H1 (cell line): ENCODE measurements at regions not wholly inside any gene's neighbourhood (a gene's known extent, or its start where the extent isn't known, plus 50 kb on each side); places are given as distances from the start of the nearest gene placed in this dataset.

ENCODE experiments used
- CTCF ChIA-PET: fragments of 300-600 bp; sonication (Branson Sonifier 250); formaldehyde crosslinking; loops from one replicate; lab custom pipeline; 2021; ENCODE audit not compliant: partially characterized antibody; lab: Charles Lee
- POLR2A ChIA-PET: fragments of 300-600 bp; sonication (Branson Sonifier 250); formaldehyde crosslinking; loops from one replicate; lab custom pipeline; 2021; ENCODE audit warnings: inconsistent platforms; ENCODE audit not compliant: partially characterized antibody; lab: Charles Lee
- DNase-seq, 2 experiments: peaks; one replicate each; pipeline versions ENCODE4 v3.0.0 to v3.0.0-alpha.2; 2010 to 2022; ENCODE audit warnings: low spot score in 2 of 2, low read depth in 1 of 2, mixed read lengths in 1 of 2
- FAIRE-seq: peaks from 2 replicates; lab custom pipeline; 2011; peaks lifted over from hg19 to GRCh38; lab: Jason Lieb, UNC
- H2AFZ ChIP-seq: 2 replicates; pipeline ENCODE4 v1.8.1; 2012; ENCODE audit warnings: low read length, inconsistent platforms
- H2AK5ac ChIP-seq: 2 replicates; pipeline ENCODE4 v1.6.1; 2013; ENCODE audit warnings: low read depth, low read length
- H2BK120ac ChIP-seq: replicated peaks from 2 replicates; pipeline ENCODE3; 2013; ENCODE audit warnings: low read depth, low read length, inconsistent platforms
- H2BK12ac ChIP-seq: 2 replicates; pipeline ENCODE4 v1.6.1; 2013; ENCODE audit warnings: low read depth, low read length
- H2BK15ac ChIP-seq: 2 replicates; pipeline ENCODE4 v1.6.1; 2013; ENCODE audit warnings: low read length
- H2BK20ac ChIP-seq: 2 replicates; pipeline ENCODE4 v1.6.1; 2013; ENCODE audit warnings: low read length
- H2BK5ac ChIP-seq: 2 replicates; pipeline ENCODE4 v1.6.1; 2013; ENCODE audit warnings: low read depth, low read length
- H3K14ac ChIP-seq: 2 replicates; pipeline ENCODE4 v1.6.1; 2013; ENCODE audit warnings: inconsistent platforms; ENCODE audit not compliant: insufficient read length
- H3K18ac ChIP-seq: 2 replicates; pipeline ENCODE4 v1.6.1; 2013; ENCODE audit warnings: low read length; ENCODE audit errors: extremely low read depth
- H3K23ac ChIP-seq: 2 replicates; pipeline ENCODE4 v1.6.1; 2013; ENCODE audit warnings: inconsistent platforms; ENCODE audit not compliant: insufficient read length
- H3K23me2 ChIP-seq: 2 replicates; pipeline ENCODE4 v1.6.1; 2013; ENCODE audit warnings: low read depth, low read length
- H3K27ac ChIP-seq: 2 replicates; pipeline ENCODE4 v1.6.1; 2011; ENCODE audit warnings: low read depth, low read length, inconsistent platforms
- H3K27me3 ChIP-seq, 4 experiments: replicated peaks in 1 of 4; 1 replicate in 1 of 4; 2 replicates in 3 of 4; pipeline versions ENCODE4 v1.6.1 to v1.8.1; 2011 to 2013; ENCODE audit warnings: low read length in 3 of 4, mild to moderate bottlenecking in 3 of 4, inconsistent platforms in 2 of 4, mixed read lengths in 2 of 4, moderate library complexity in 1 of 4; ENCODE audit not compliant: control insufficient read depth in 3 of 4, insufficient read depth in 3 of 4; ENCODE audit errors: extremely low read depth in 1 of 4
- H3K36me3 ChIP-seq, 4 experiments: 2 replicates each; pipeline versions ENCODE4 v1.6.1 to v1.8.1; 2011 to 2013; ENCODE audit warnings: mild to moderate bottlenecking in 4 of 4, low read length in 3 of 4, moderate library complexity in 2 of 4, control low read depth in 1 of 4, inconsistent platforms in 1 of 4; ENCODE audit not compliant: insufficient read depth in 4 of 4, control insufficient read depth in 2 of 4
- H3K4ac ChIP-seq: replicated peaks from 2 replicates; pipeline ENCODE3; 2013; ENCODE audit warnings: low read length, low read depth, mixed read lengths, inconsistent platforms; ENCODE audit not compliant: insufficient read length
- H3K4me1 ChIP-seq, 4 experiments: replicated peaks in 1 of 4; 1 replicate in 1 of 4; 2 replicates in 3 of 4; pipeline versions ENCODE4 v1.6.1 to v1.8.1; 2011 to 2013; ENCODE audit warnings: low read length in 3 of 4, inconsistent platforms in 2 of 4, mixed read lengths in 1 of 4; ENCODE audit not compliant: insufficient read depth in 4 of 4, control insufficient read depth in 3 of 4
- H3K4me2 ChIP-seq, 2 experiments: 2 replicates each; pipeline versions ENCODE4 v1.6.1 to v1.8.1; 2011 to 2013; ENCODE audit warnings: low read depth in 2 of 2, low read length in 2 of 2, control low read depth in 1 of 2, inconsistent platforms in 1 of 2, mild to moderate bottlenecking in 1 of 2; ENCODE audit not compliant: insufficient read depth in 1 of 2
- H3K4me3 ChIP-seq, 4 experiments: fragments of 200-600, 300-600 bp in 1 of 4; sonication (generic), shearing (Covaris generic), sonication (Bioruptor Twin) in 1 of 4; 2 replicates each; pipeline versions ENCODE4 v1.5.1 to v1.8.1; 2011 to 2016; ENCODE audit warnings: low read length in 4 of 4, low read depth in 3 of 4, control low read depth in 2 of 4, inconsistent platforms in 2 of 4, mild to moderate bottlenecking in 2 of 4, mixed read lengths in 1 of 4, moderate library complexity in 1 of 4; ENCODE audit not compliant: insufficient read depth in 2 of 4; ENCODE audit errors: extremely low read depth in 1 of 4
- H3K56ac ChIP-seq: replicated peaks from 2 replicates; pipeline ENCODE3; 2013; ENCODE audit warnings: low read depth, mild to moderate bottlenecking, mixed read lengths, low read length, inconsistent platforms; ENCODE audit not compliant: insufficient read length
- H3K79me1 ChIP-seq: 2 replicates; pipeline ENCODE4 v1.6.1; 2013; ENCODE audit warnings: low read depth, low read length, control low read depth
- H3K79me2 ChIP-seq, 2 experiments: 2 replicates each; pipeline versions ENCODE4 v1.6.1 to v1.8.1; 2012 to 2013; ENCODE audit warnings: low read length in 2 of 2, mild to moderate bottlenecking in 2 of 2, inconsistent platforms in 1 of 2; ENCODE audit not compliant: insufficient read depth in 2 of 2, control insufficient read depth in 1 of 2
- H3K9ac ChIP-seq, 4 experiments: replicated peaks in 1 of 4; 1 replicate in 1 of 4; 2 replicates in 3 of 4; pipeline versions ENCODE4 v1.6.1 to v1.8.1; 2011 to 2013; ENCODE audit warnings: low read depth in 3 of 4, low read length in 3 of 4, control low read depth in 2 of 4, mild to moderate bottlenecking in 2 of 4, moderate library complexity in 2 of 4, inconsistent platforms in 1 of 4; ENCODE audit errors: extremely low read depth in 1 of 4
- H3K9me3 ChIP-seq, 2 experiments: 2 replicates each; pipeline versions ENCODE4 v1.6.1 to v1.8.1; 2012 to 2013; ENCODE audit warnings: mild to moderate bottlenecking in 2 of 2, moderate library complexity in 2 of 2, control low read depth in 1 of 2, inconsistent platforms in 1 of 2, low read depth in 1 of 2, low read length in 1 of 2, mixed read lengths in 1 of 2; ENCODE audit not compliant: insufficient read depth in 2 of 2
- H4K20me1 ChIP-seq, 2 experiments: replicated peaks in 1 of 2; 2 replicates each; pipeline versions ENCODE3 to v1.8.1; 2011 to 2013; ENCODE audit warnings: inconsistent platforms in 2 of 2, low read length in 2 of 2, mild to moderate bottlenecking in 1 of 2; ENCODE audit not compliant: insufficient read depth in 2 of 2, control insufficient read depth in 1 of 2
- H4K5ac ChIP-seq: 2 replicates; pipeline ENCODE4 v1.6.1; 2013; ENCODE audit warnings: low read length, low read depth, mixed read lengths, inconsistent platforms; ENCODE audit not compliant: insufficient read length
- H4K8ac ChIP-seq: 2 replicates; pipeline ENCODE4 v1.8.0; 2013; ENCODE audit warnings: mild to moderate bottlenecking, moderate library complexity, low read length, inconsistent platforms; ENCODE audit not compliant: insufficient read depth; ENCODE audit errors: extremely low read depth
- H4K91ac ChIP-seq: replicated peaks from 2 replicates; pipeline ENCODE3; 2013; ENCODE audit warnings: low read length, mixed read lengths, inconsistent platforms; ENCODE audit not compliant: insufficient read length
- ASH2L ChIP-seq: fragments of 200-600, 300-600 bp; sonication (generic); IDR thresholded peaks from one replicate; pipeline ENCODE4 v1.7.1; 2017; ENCODE audit warnings: low read length
- BRCA1 ChIP-seq: IDR thresholded peaks from 2 replicates; pipeline ENCODE4 v1.6.1; 2012; ENCODE audit warnings: low read depth, low read length, improper control_type of control experiment
- EZH2 ChIP-seq: fragments of 200-600 bp; sonication (generic); IDR thresholded peaks from 2 replicates; pipeline ENCODE4 v1.7.1; 2012; ENCODE audit warnings: low read depth, mild to moderate bottlenecking, moderate library complexity, low read length, inconsistent platforms; ENCODE audit not compliant: severe bottlenecking
- FOSL1 ChIP-seq: IDR thresholded peaks from 2 replicates; pipeline ENCODE4 v1.6.1; 2011; ENCODE audit warnings: mild to moderate bottlenecking, low read depth, low read length, moderate library complexity; ENCODE audit not compliant: insufficient read depth
- GABPA ChIP-seq: IDR thresholded peaks from 2 replicates; pipeline ENCODE4 v1.6.1; 2011; ENCODE audit warnings: mild to moderate bottlenecking, low read length, moderate library complexity, borderline replicate concordance; ENCODE audit not compliant: insufficient read depth
- GTF2F1 ChIP-seq: IDR thresholded peaks from 2 replicates; pipeline ENCODE4 v1.6.1; 2012; ENCODE audit warnings: low read depth, low read length, improper control_type of control experiment, borderline replicate concordance
- HDAC2 ChIP-seq, 2 experiments: fragments of 300-600 bp in 1 of 2; sonication (generic) in 1 of 2; IDR thresholded peaks; 2 replicates each; pipeline ENCODE4 v1.6.1; 2011 to 2012; ENCODE audit warnings: low read depth in 2 of 2, low read length in 2 of 2, mild to moderate bottlenecking in 2 of 2, moderate library complexity in 2 of 2, borderline replicate concordance in 1 of 2, inconsistent platforms in 1 of 2
- HDAC6 ChIP-seq: IDR thresholded peaks from one replicate; pipeline ENCODE4 v1.7.1; 2012; ENCODE audit warnings: low read depth, mild to moderate bottlenecking, inconsistent platforms, low read length, moderate library complexity
- JUN ChIP-seq: IDR thresholded peaks from 2 replicates; pipeline ENCODE4 v1.6.1; 2011; ENCODE audit warnings: low read depth, mild to moderate bottlenecking, improper control_type of control experiment, low read length
- KDM1A ChIP-seq: fragments of 200-600, 300-600 bp; sonication (generic); IDR thresholded peaks from 2 replicates; pipeline ENCODE4 v1.7.1; 2016; ENCODE audit warnings: mild to moderate bottlenecking, low read length, borderline replicate concordance
- SIN3A ChIP-seq, 2 experiments: IDR thresholded peaks in 1 of 2; conservative IDR thresholded peaks in 1 of 2; 2 replicates each; pipeline ENCODE4 v1.6.1; 2011 to 2012; ENCODE audit warnings: low read length in 2 of 2, improper control_type of control experiment in 1 of 2, low read depth in 1 of 2, mild to moderate bottlenecking in 1 of 2
- SIRT6 ChIP-seq: IDR thresholded peaks from one replicate; pipeline ENCODE4 v1.7.1; 2012; ENCODE audit warnings: low read length, inconsistent platforms
- SP1 ChIP-seq: IDR thresholded peaks from 2 replicates; pipeline ENCODE4 v1.6.1; 2011; ENCODE audit warnings: low read depth, low read length
- SP4 ChIP-seq: IDR thresholded peaks from 2 replicates; pipeline ENCODE4 v1.6.1; 2012; ENCODE audit warnings: low read length, inconsistent platforms
- ZNF274 ChIP-seq: IDR thresholded peaks from 2 replicates; pipeline ENCODE4 v1.7.0; 2012; ENCODE audit warnings: low read length, borderline replicate concordance; ENCODE audit errors: extremely low read depth
- WGBS, 2 experiments: shearing (Covaris generic) in 1 of 2; methylation state at CpG; one replicate each; pipeline versions ENCODE4 v1.1.6 to v1.1.7; 2013 to 2015; ENCODE audit warnings: low lambda C conversion rate in 2 of 2, mixed read lengths in 2 of 2, inconsistent platforms in 1 of 2, low coverage in 1 of 2, missing lambda C conversion rate in 1 of 2; ENCODE audit not compliant: insufficient replicate concordance in 2 of 2, insufficient coverage in 1 of 2, insufficient read length in 1 of 2; ENCODE audit errors: extremely low coverage in 1 of 2, missing lambda C conversion rate in 1 of 2; 5-methylcytosine and 5-hydroxymethylcytosine counted together

DNA sequence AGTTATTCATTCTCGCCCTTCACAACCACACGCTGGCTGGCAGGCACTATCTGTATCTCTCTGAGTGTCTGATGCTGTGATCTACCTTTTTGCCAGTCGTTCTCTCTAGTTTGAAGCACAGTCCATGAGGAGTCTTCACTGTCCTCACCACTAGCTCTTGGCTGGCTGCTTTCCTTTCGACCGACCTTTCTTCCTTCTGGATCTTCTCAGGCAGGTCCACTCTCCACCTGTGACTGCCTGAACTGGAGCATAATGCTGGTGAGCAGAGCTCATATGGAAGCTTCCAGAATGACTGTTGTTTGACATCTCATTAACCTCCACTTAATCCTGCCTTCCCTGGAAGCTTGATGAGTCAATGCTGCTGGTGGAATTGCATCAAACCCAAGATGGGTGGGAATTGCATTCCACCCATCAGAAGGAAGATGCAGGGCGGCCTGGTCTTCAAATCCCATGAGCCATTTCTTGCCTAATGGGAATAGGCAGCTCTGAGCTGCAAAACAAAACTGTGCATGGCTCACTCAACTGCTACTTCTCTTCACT, 283.5 kb upstream of the HDAC4 start:
- Histone ChIP-seq H3K14ac (no peak overlapping the region), H4K5ac (no peak overlapping the region), H3K9ac (no peak overlapping the region), H3K4me2 (no peak overlapping the region), H2BK5ac (no peak overlapping the region), H3K27ac (no peak overlapping the region), H2AFZ (no peak overlapping the region), H3K9me3 (no peaks in the 10 kb centered on the region), H3K4me1 (no peaks in the 10 kb centered on the region; a peak in 1 of 7 replicates), H2BK15ac (no peak overlapping the region), H3K36me3 (no peaks in the 10 kb centered on the region), H4K20me1 (no peaks in the 10 kb centered on the region), H3K18ac (no peak overlapping the region), H3K79me2 (no peaks in the 10 kb centered on the region), H3K79me1 (no peaks in the 10 kb centered on the region), H2BK12ac (no peak overlapping the region), H2BK20ac (no peak overlapping the region), H4K91ac (no peak overlapping the region), H2BK120ac (no peak overlapping the region), H3K27me3 (no peaks in the 10 kb centered on the region; a peak in 1 of 7 replicates), H3K4me3 (no peak overlapping the region), H3K23ac (no peak overlapping the region), H2AK5ac (no peak overlapping the region), H4K8ac (no peak overlapping the region), H3K56ac (no peak overlapping the region), H3K4ac (no peak overlapping the region), H3K23me2 (no peaks in the 10 kb centered on the region)
- 95% methylated on average over 6 of the region's 6 CpGs; no CpG with 5 or more reads in 1 of the 2 experiments for WGBS, 2 experiments
- DNase-seq (no peak), FAIRE-seq (no peak)
- CTCF ChIA-PET = no interaction called here
- POLR2A ChIA-PET = no interaction called here
- no peak for TF ChIP-seq SIN3A (conservative IDR thresholded peaks at IDR 0.05 in 1 of 2, IDR thresholded peaks at IDR 0.05 in 1 of 2; ENCODE audit: low read depth in 1 of 2, low read length in 2 of 2)
- TF ChIP-seq EZH2 = no peak
- TF ChIP-seq JUN = no peak
- no peak for TF ChIP-seq SIRT6
- no peak for TF ChIP-seq KDM1A
- no peak for TF ChIP-seq SP1
- no peak for TF ChIP-seq BRCA1
- TF ChIP-seq ZNF274 = no peak
- no peak for TF ChIP-seq ASH2L
- no peak for TF ChIP-seq GTF2F1
- no peak for TF ChIP-seq HDAC2 (IDR thresholded peaks at IDR 0.05; ENCODE audit: borderline replicate concordance in 1 of 2, low read depth in 2 of 2, low read length in 2 of 2)
- no peak for TF ChIP-seq HDAC6
- TF ChIP-seq FOSL1 = no peak
- TF ChIP-seq GABPA = no peak
- TF ChIP-seq SP4 = no peak
